ENCODE measurements at regions not wholly inside any gene's neighbourhood (a gene's known extent, or its start where the extent isn't known, plus 50 kb on each side); places are given as distances from the start of the nearest gene placed in this dataset.
"Not testable (repeated sequence)": the region's sequence is repeated elsewhere in the genome, so short reads cannot be mapped to it uniquely, and the experiment has no call there.

- no peak for DNase-seq
These were observed 116.5 kb upstream of the FBXL7 start for GRCh38 chr5:15383469-15383868.

- DNase-seq, result no peak
These were observed 117.0 kb upstream of the FBXL7 start for GRCh38 chr5:15383021-15383420.

GRCh38 chr5:15377573-15378340 lies 122.2 kb upstream of the FBXL7 start:
- DNase-seq, result no peak

- DNase-seq, result no peak
These were observed 123.2 kb upstream of the FBXL7 start for GRCh38 chr5:15376803-15377202.

- no peak for DNase-seq
These were observed 123.9 kb upstream of the FBXL7 start for GRCh38 chr5:15376088-15376487.

- no peak for DNase-seq
These were observed 124.4 kb upstream of the FBXL7 start for GRCh38 chr5:15375559-15375958.

- no peak for DNase-seq
These were observed 125.1 kb upstream of the FBXL7 start for GRCh38 chr5:15374886-15375285.

- DNase-seq, result no peak
These were observed 126.8 kb upstream of the FBXL7 start for GRCh38 chr5:15373151-15373550.

GRCh38 chr5:15371184-15371583 lies 128.8 kb upstream of the FBXL7 start:
- no peak for DNase-seq

GRCh38 chr5:15368835-15369234 lies 131.1 kb upstream of the FBXL7 start:
- no peak for DNase-seq

GRCh38 chr5:15367489-15367888 lies 132.5 kb upstream of the FBXL7 start:
- no peak for DNase-seq

GRCh38 chr5:15366676-15367391 lies 133.1 kb upstream of the FBXL7 start:
- no peak for DNase-seq

- no peak for DNase-seq
These were observed 134.9 kb upstream of the FBXL7 start for GRCh38 chr5:15365070-15365469.

GRCh38 chr5:15363601-15364000 lies 136.4 kb upstream of the FBXL7 start:
- no peak for DNase-seq

GRCh38 chr5:15357092-15357453 lies 142.9 kb upstream of the FBXL7 start:
- not testable (repeated sequence) for DNase-seq

- DNase-seq, result not testable (repeated sequence)
These were observed 143.5 kb upstream of the FBXL7 start for GRCh38 chr5:15356308-15357091.

- DNase-seq, result no peak
These were observed 146.0 kb upstream of the FBXL7 start for GRCh38 chr5:15354021-15354420.

- DNase-seq, result no peak
These were observed 146.8 kb upstream of the FBXL7 start for GRCh38 chr5:15353086-15353645.

- no peak for DNase-seq
These were observed 149.4 kb upstream of the FBXL7 start for GRCh38 chr5:15350614-15351013.

GRCh38 chr5:15346738-15347137 lies 153.2 kb upstream of the FBXL7 start:
- DNase-seq, result no peak

GRCh38 chr5:15344954-15345353 lies 155.0 kb upstream of the FBXL7 start:
- no peak for DNase-seq

- DNase-seq, result no peak
These were observed 161.4 kb upstream of the FBXL7 start for GRCh38 chr5:15338546-15338945.

- DNase-seq, result no peak
These were observed 165.3 kb upstream of the FBXL7 start for GRCh38 chr5:15334551-15335266.
